ENCODE measurements at regions not wholly inside any gene's neighbourhood (a gene's known extent, or its start where the extent isn't known, plus 50 kb on each side); places are given as distances from the start of the nearest gene placed in this dataset.

GRCh38 chr12:63318933-63319332 is 167.9 kb upstream of the AVPR1A start:
- TF ChIP-seq GATA1 (IDR thresholded peaks at IDR 0.05; ENCODE audit: low read depth, low read length) (no peak), POLR2A (IDR thresholded peaks at IDR 0.05; ENCODE audit: low read length) (no peak)
- no peak for DNase-seq

- TF ChIP-seq POLR2A (IDR thresholded peaks at IDR 0.05; ENCODE audit: low read length) (no peak), GATA1 (IDR thresholded peaks at IDR 0.05; ENCODE audit: low read depth, low read length) (no peak)
Measured at GRCh38 chr12:63318313-63318712, 167.3 kb upstream of the AVPR1A start.

GRCh38 chr12:63317880-63318279 is 166.9 kb upstream of the AVPR1A start:
- TF ChIP-seq GATA1 (IDR thresholded peaks at IDR 0.05; ENCODE audit: low read depth, low read length) (no peak), POLR2A (IDR thresholded peaks at IDR 0.05; ENCODE audit: low read length) (no peak)
- no peak for DNase-seq

More at GRCh38 chr12:63318313-63318712, 167.3 kb upstream of the AVPR1A start:
- no peak for DNase-seq

- DNase-seq = no peak
- TF ChIP-seq POLR2A (IDR thresholded peaks at IDR 0.05; ENCODE audit: low read length) (no peak), GATA1 (IDR thresholded peaks at IDR 0.05; ENCODE audit: low read depth, low read length) (no peak)
Measured at GRCh38 chr12:63317286-63317846, 166.4 kb upstream of the AVPR1A start.

- DNase-seq = no peak
- TF ChIP-seq GATA1 (IDR thresholded peaks at IDR 0.05; ENCODE audit: low read depth, low read length) = no peak
- TF ChIP-seq POLR2A (IDR thresholded peaks at IDR 0.05; ENCODE audit: low read length) = no peak
Measured at GRCh38 chr12:63313139-63313538, 162.1 kb upstream of the AVPR1A start.

GRCh38 chr12:63308671-63309070 is 157.7 kb upstream of the AVPR1A start:
- DNase-seq = no peak
- no peak for TF ChIP-seq POLR2A (IDR thresholded peaks at IDR 0.05; ENCODE audit: low read length)
- no peak for TF ChIP-seq GATA1 (IDR thresholded peaks at IDR 0.05; ENCODE audit: low read depth, low read length)

GRCh38 chr12:63307849-63308248 is 156.8 kb upstream of the AVPR1A start:
- no peak for DNase-seq
- TF ChIP-seq GATA1 (IDR thresholded peaks at IDR 0.05; ENCODE audit: low read depth, low read length) (no peak), POLR2A (IDR thresholded peaks at IDR 0.05; ENCODE audit: low read length) (no peak)

GRCh38 chr12:63305901-63306875 is 155.2 kb upstream of the AVPR1A start:
- TF ChIP-seq GATA1 (IDR thresholded peaks at IDR 0.05; ENCODE audit: low read depth, low read length) (no peak), POLR2A (IDR thresholded peaks at IDR 0.05; ENCODE audit: low read length) (no peak)
- DNase-seq = peak in 1 of 2 experiments; percentile 4

GRCh38 chr12:63304887-63305316 is 153.9 kb upstream of the AVPR1A start:
- DNase-seq = peak in 1 of 2 experiments; percentile 26
- no peak for TF ChIP-seq GATA1 (IDR thresholded peaks at IDR 0.05; ENCODE audit: low read depth, low read length)
- no peak for TF ChIP-seq POLR2A (IDR thresholded peaks at IDR 0.05; ENCODE audit: low read length)

GRCh38 chr12:63302941-63303536 is 152.0 kb upstream of the AVPR1A start:
- no peak for DNase-seq
- no peak for TF ChIP-seq POLR2A (IDR thresholded peaks at IDR 0.05; ENCODE audit: low read length)
- no peak for TF ChIP-seq GATA1 (IDR thresholded peaks at IDR 0.05; ENCODE audit: low read depth, low read length)

- TF ChIP-seq POLR2A (IDR thresholded peaks at IDR 0.05; ENCODE audit: low read length) (no peak), GATA1 (IDR thresholded peaks at IDR 0.05; ENCODE audit: low read depth, low read length) (no peak)
Measured at GRCh38 chr12:63302269-63302940, 151.4 kb upstream of the AVPR1A start.

GRCh38 chr12:63301311-63301710 is 150.3 kb upstream of the AVPR1A start:
- TF ChIP-seq GATA1 (IDR thresholded peaks at IDR 0.05; ENCODE audit: low read depth, low read length) (no peak), POLR2A (IDR thresholded peaks at IDR 0.05; ENCODE audit: low read length) (no peak)
- DNase-seq = no peak

More at GRCh38 chr12:63302269-63302940, 151.4 kb upstream of the AVPR1A start:
- DNase-seq = no peak

GRCh38 chr12:63298386-63298930 is 147.5 kb upstream of the AVPR1A start:
- no peak for TF ChIP-seq GATA1 (IDR thresholded peaks at IDR 0.05; ENCODE audit: low read depth, low read length)
- no peak for TF ChIP-seq POLR2A (IDR thresholded peaks at IDR 0.05; ENCODE audit: low read length)
- no peak for DNase-seq

All from erythroblast (primary cell).